HEK293T (cell line): ENCODE measurements at regions not wholly inside any gene's neighbourhood (a gene's known extent, or its start where the extent isn't known, plus 50 kb on each side); places are given as distances from the start of the nearest gene placed in this dataset.

Experiments
- CTCF ChIA-PET: fragments of 350-600 bp; formaldehyde crosslinking; extraction: SDS; loops from one replicate; lab custom pipeline; 2021; ENCODE audit warnings: antibody characterized with exemption, inconsistent platforms; lab: Yijun Ruan, JAX
- POLR2A ChIA-PET: fragments of 350-600 bp; formaldehyde crosslinking; extraction: SDS; loops from one replicate; lab custom pipeline; 2020; ENCODE audit warnings: antibody characterized with exemption, inconsistent platforms; lab: Yijun Ruan, JAX
- DNase-seq: peaks from one replicate; pipeline ENCODE4 v3.0.0; 2012; ENCODE audit warnings: mixed read lengths; ENCODE audit errors: extremely low spot score
- ARNT ChIP-seq: fragments of 450-650 bp; IDR thresholded peaks from 2 replicates; pipeline ENCODE4 v1.6.1; 2017; ENCODE audit warnings: mild to moderate bottlenecking
- BHLHE40 ChIP-seq: fragments of 450-650 bp; IDR thresholded peaks from 2 replicates; pipeline ENCODE4 v1.6.1; 2016; ENCODE audit warnings: mild to moderate bottlenecking, moderate library complexity, borderline replicate concordance
- CTBP1 ChIP-seq: fragments of 450-650 bp; IDR thresholded peaks from 2 replicates; pipeline ENCODE4 v1.6.1; 2016; ENCODE audit warnings: borderline replicate concordance
- ELF4 ChIP-seq: fragments of 450-650 bp; IDR thresholded peaks from 2 replicates; pipeline ENCODE4 v1.6.1; 2017; ENCODE audit warnings: antibody characterized with exemption
- FOXA1 ChIP-seq: fragments of 450-650 bp; IDR thresholded peaks from 2 replicates; pipeline ENCODE4 v1.6.1; 2016; ENCODE audit warnings: mild to moderate bottlenecking
- FOXK2 ChIP-seq: fragments of 450-650 bp; IDR thresholded peaks from 2 replicates; pipeline ENCODE4 v1.6.1; 2016; ENCODE audit warnings: mild to moderate bottlenecking
- FOXM1 ChIP-seq: fragments of 450-650 bp; IDR thresholded peaks from 2 replicates; pipeline ENCODE4 v1.6.1; 2017; ENCODE audit warnings: mild to moderate bottlenecking, borderline replicate concordance
- HDGF ChIP-seq: fragments of 450-650 bp; IDR thresholded peaks from 2 replicates; pipeline ENCODE4 v1.6.1; 2017; ENCODE audit warnings: antibody characterized with exemption, borderline replicate concordance
- L3MBTL2 ChIP-seq: fragments of 450-650 bp; conservative IDR thresholded peaks from 2 replicates; pipeline ENCODE4 v1.6.1; 2016; ENCODE audit warnings: mild to moderate bottlenecking
- LEF1 ChIP-seq: fragments of 450-650 bp; IDR thresholded peaks from 2 replicates; pipeline ENCODE4 v1.6.1; 2017; ENCODE audit warnings: mild to moderate bottlenecking, borderline replicate concordance
- NFRKB ChIP-seq: fragments of 450-650 bp; IDR thresholded peaks from 2 replicates; pipeline ENCODE4 v1.6.1; 2016; ENCODE audit warnings: mild to moderate bottlenecking, moderate library complexity
- SP1 ChIP-seq: fragments of 450-650 bp; IDR thresholded peaks from 2 replicates; pipeline ENCODE4 v1.6.1; 2017
- SUZ12 ChIP-seq: fragments of 450-650 bp; IDR thresholded peaks from 2 replicates; pipeline ENCODE4 v1.6.1; 2016; ENCODE audit warnings: mild to moderate bottlenecking
- TARDBP ChIP-seq: fragments of 450-650 bp; IDR thresholded peaks from 2 replicates; pipeline ENCODE4 v1.6.1; 2016
- ZNF384 ChIP-seq: fragments of 450-650 bp; IDR thresholded peaks from 2 replicates; pipeline ENCODE4 v1.6.1; 2016
- TF ChIP-seq, protein P1 (sequence below): fragments of 450-650 bp; IDR thresholded peaks from 2 replicates; pipeline ENCODE4 v1.6.1; 2016

- POLR2A ChIA-PET: no interaction called here
- no peak for DNase-seq
Observed at GRCh38 chr19:30149300-30149699, 207.3 kb downstream of the URI1 start.

GRCh38 chr19:30150626-30151025, 208.6 kb downstream of the URI1 start:
- DNase-seq: no peak
- ChIA-PET POLR2A (interaction anchor here (0.6 kb wide), 2 partner anchors 14 to 301 kb away, joined by 3 read pairs; no protein-coding TSS in a partner anchor), CTCF (no interaction called here)
- TF ChIP-seq CTBP1 (no peak), FOXM1 (no peak), FOXK2 (no peak), FOXA1 (no peak)
- TF ChIP-seq, protein P1, sequence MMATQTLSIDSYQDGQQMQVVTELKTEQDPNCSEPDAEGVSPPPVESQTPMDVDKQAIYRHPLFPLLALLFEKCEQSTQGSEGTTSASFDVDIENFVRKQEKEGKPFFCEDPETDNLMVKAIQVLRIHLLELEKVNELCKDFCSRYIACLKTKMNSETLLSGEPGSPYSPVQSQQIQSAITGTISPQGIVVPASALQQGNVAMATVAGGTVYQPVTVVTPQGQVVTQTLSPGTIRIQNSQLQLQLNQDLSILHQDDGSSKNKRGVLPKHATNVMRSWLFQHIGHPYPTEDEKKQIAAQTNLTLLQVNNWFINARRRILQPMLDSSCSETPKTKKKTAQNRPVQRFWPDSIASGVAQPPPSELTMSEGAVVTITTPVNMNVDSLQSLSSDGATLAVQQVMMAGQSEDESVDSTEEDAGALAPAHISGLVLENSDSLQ: no peak

More at GRCh38 chr19:30149300-30149699, 207.3 kb downstream of the URI1 start:
- CTCF ChIA-PET: no interaction called here
- TF ChIP-seq ZNF384: no peak
- no peak for TF ChIP-seq NFRKB
- TF ChIP-seq CTBP1: no peak
- no peak for TF ChIP-seq BHLHE40
- no peak for TF ChIP-seq LEF1
- TF ChIP-seq ELF4: no peak

GRCh38 chr19:30151081-30151480, 209.0 kb downstream of the URI1 start:
- CTCF ChIA-PET: no interaction called here
- TF ChIP-seq SP1: no peak
- no peak for TF ChIP-seq FOXM1
- TF ChIP-seq SUZ12: no peak
- no peak for TF ChIP-seq LEF1
- TF ChIP-seq TARDBP: no peak
- no peak for TF ChIP-seq FOXA1
- TF ChIP-seq, protein P1: no peak
- TF ChIP-seq NFRKB: no peak
- no peak for TF ChIP-seq L3MBTL2
- no peak for TF ChIP-seq ZNF384
- TF ChIP-seq FOXK2: no peak
- no peak for TF ChIP-seq HDGF
- no peak for TF ChIP-seq ARNT
- no peak for TF ChIP-seq CTBP1
- no peak for TF ChIP-seq BHLHE40
- TF ChIP-seq ELF4: no peak
- POLR2A ChIA-PET: interaction anchor here (0.6 kb wide), 2 partner anchors 14 to 301 kb away, joined by 3 read pairs; no protein-coding TSS in a partner anchor
- DNase-seq: no peak

- TF ChIP-seq ZNF384 (no peak), L3MBTL2 (no peak), FOXM1 (no peak)
- POLR2A ChIA-PET: no interaction called here
- DNase-seq: no peak
- CTCF ChIA-PET: no interaction called here
Observed at GRCh38 chr19:30152510-30153291, 210.7 kb downstream of the URI1 start.

DNA sequence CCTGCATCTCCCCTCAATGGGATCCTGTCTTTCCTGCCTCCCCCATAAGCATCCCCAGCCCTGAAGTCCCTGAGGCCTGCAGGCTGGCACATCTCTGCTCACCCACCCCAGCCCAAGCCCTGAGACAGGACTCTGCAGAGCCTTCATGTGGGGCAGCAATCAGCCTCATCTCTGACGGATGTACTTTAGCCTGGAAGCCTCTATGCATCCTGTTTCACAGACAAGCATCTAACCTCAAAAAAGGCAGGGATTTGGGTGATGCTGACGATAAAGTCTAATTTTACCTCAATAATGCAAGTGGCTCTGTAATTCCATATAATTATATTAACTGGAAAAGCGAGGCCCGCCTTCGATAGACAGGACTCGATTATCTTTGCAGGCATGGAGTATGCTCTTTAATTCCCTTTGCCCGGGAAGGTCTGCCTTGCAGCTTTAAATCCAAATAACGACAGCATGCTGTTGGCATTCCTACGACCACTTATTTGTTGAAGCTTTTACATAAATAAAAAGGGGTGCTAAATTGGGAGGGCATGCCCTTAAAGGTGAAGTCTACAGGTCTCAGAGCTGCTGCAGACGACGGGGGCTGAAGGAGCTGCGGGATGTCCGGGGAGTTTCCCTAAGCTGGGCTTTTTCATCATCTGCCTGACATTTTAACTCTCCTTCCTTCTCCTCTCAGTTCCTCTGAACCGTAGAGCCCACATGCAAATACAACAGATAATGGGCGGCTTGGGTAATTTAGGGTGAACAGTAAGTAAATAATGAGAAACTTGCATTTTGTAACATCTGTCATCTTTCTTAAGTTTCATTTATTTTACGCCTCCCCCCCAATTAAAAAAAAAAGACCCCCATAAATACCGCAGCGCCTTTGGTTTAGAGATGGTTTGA, 211.5 kb downstream of the URI1 start:
- ChIA-PET CTCF (no interaction called here), POLR2A (interaction anchor here (0.6 kb wide), 1 partner anchor 514 kb away, joined by 3 read pairs; no protein-coding TSS in a partner anchor)
- TF ChIP-seq FOXK2 (no peak), ZNF384 (no peak), TARDBP (no peak), FOXM1 (no peak), ELF4 (no peak)
- no peak for DNase-seq

DNA sequence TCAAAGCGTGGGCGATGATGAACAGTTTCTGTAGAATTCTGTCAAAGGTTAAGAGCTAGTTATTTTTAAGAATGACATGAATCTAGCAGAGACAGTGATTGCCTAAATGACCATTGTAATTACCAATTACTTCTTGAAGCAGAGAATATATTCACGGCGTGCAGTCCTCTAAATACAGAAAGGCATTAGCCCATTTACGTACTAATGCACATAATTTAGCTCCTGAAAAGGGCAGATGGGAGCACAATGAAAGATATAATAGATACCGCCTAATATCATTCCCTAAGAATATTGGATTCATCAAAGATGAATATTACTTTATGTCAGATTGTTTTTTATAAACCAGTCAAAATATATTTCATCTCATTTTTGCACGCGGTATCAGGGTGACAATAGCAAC, 212.4 kb downstream of the URI1 start:
- ChIA-PET POLR2A (no interaction called here), CTCF (no interaction called here)
- DNase-seq: no peak
- TF ChIP-seq SP1 (no peak), CTBP1 (no peak), ZNF384 (no peak), TARDBP (no peak), SUZ12 (no peak), FOXK2 (no peak), LEF1 (no peak), NFRKB (no peak), ELF4 (no peak), FOXA1 (no peak), L3MBTL2 (no peak)
- TF ChIP-seq, protein P1: no peak
